Germinal center (tissue), 1 donor: ENCODE measurements at regions not wholly inside any gene's neighbourhood (a gene's known extent, or its start where the extent isn't known, plus 50 kb on each side); places are given as distances from the start of the nearest gene placed in this dataset.

ENCODE experiments used
- DNase-seq: peaks from one replicate; pipeline ENCODE4 v3.0.0; 2012; ENCODE audit warnings: mixed read lengths, low spot score

DNA sequence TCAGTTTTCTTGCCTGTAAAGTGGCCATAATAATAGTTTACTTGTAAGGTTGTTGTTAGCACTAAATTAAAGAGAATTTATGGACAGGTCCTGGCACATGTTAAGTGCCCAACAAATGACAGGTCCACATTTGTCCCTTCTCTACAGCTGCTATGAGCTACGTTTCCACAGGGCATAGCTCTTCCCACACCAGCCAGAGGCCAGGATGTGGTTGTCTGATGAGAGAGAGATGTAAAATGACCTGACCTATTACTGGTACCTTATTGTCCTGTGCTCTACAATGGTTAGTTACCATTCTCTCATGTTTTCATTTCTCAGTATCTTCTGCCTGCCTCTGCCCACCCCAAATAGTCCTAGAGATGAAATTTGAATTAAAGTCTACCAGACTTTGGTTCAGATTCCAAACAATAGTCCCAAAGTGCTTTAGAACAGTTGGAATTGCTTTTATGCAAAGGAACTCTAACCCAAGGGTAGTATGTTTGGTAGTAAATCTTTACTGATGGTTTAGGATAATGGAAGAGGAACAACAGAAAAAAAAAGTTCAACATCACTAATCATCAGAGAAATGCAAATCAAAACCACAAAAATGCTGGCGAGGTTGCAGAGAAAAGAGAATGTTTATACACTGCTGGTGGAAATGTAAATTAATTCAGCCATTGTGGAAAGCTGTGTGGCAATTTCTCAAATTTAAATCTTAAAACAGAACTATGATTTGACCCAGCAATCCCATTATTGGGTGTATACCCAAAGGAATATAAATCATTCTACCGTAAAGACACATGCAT, 57.1 kb upstream of the ANKFN1 start:
- no peak for DNase-seq

DNA sequence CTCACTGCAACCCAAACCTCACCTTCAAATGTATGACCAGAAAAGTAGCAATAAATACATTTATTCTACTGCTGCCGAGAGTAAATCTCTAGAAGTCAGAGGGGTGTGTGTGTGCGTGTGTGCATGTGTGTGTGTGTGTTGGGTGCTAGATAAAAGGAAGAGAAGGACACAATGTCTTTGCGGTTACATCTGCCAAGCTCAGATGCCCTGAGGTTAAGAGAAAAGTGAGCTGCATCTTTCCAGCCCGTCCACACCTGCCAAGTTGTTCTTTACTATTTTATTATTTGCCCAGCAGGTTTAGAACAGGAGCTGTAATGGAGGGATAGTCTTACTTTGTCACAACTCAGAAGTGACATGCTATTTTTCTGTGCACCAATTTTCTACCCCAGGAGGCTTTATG, 54.5 kb upstream of the ANKFN1 start:
- DNase-seq, result no peak

DNA sequence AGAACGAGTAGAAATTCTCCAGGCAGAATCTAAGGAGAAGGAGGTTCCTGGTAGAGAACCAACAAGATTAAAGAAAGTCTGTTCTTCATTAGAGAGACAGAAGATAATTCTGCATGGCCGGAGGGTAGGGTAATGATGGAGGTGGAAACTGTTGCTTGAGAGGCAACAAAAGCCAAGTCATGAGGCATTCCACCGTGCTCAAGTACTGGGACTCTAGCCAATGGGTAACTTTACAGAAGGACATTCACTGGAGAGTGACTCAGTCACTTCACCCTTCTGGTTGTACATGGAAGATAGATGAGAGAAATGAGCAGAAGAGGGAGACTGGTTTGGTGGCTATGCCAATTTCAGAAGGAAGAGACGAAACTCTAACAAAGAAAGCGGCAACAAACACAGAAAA, 53.6 kb upstream of the ANKFN1 start:
- DNase-seq, result no peak
